HG03432 (cell line): ENCODE measurements at regions not wholly inside any gene's neighbourhood (a gene's known extent, or its start where the extent isn't known, plus 50 kb on each side); places are given as distances from the start of the nearest gene placed in this dataset.

ENCODE experiments used
- ATAC-seq: cut with Tn5 transposase; IDR thresholded peaks from one replicate; pipeline ENCODE4 v1.9.1; 2021; ENCODE audit warnings: mild to moderate bottlenecking, moderate library complexity; ENCODE audit not compliant: unreplicated experiment

- ATAC-seq, result no peak
These were observed 131.9 kb upstream of the STAC start for GRCh38 chr3:36248374-36248773.

- ATAC-seq, result no peak
These were observed 130.1 kb upstream of the STAC start for GRCh38 chr3:36250191-36250590.

- ATAC-seq, result no peak
These were observed 123.0 kb upstream of the STAC start for GRCh38 chr3:36257158-36257852.

GRCh38 chr3:36258421-36258820, 121.9 kb upstream of the STAC start:
- ATAC-seq, result no peak

- no peak for ATAC-seq
These were observed 120.7 kb upstream of the STAC start for GRCh38 chr3:36259580-36259979.

GRCh38 chr3:36269274-36269673, 111.0 kb upstream of the STAC start:
- ATAC-seq, result no peak

- ATAC-seq, result no peak
These were observed 97.5 kb upstream of the STAC start for GRCh38 chr3:36282766-36283165.

GRCh38 chr3:36295296-36295695, 85.0 kb upstream of the STAC start:
- ATAC-seq, result no peak

- ATAC-seq, result no peak
These were observed 83.1 kb upstream of the STAC start for GRCh38 chr3:36297195-36297594.

GRCh38 chr3:36298188-36298587, 82.1 kb upstream of the STAC start:
- no peak for ATAC-seq

- no peak for ATAC-seq
These were observed 78.2 kb upstream of the STAC start for GRCh38 chr3:36302158-36302509.

- ATAC-seq, result no peak
These were observed 77.7 kb upstream of the STAC start for GRCh38 chr3:36302626-36303025.

- no peak for ATAC-seq
These were observed 77.0 kb upstream of the STAC start for GRCh38 chr3:36303286-36303685.

- no peak for ATAC-seq
These were observed 74.3 kb upstream of the STAC start for GRCh38 chr3:36305929-36306520.

GRCh38 chr3:36309092-36309491, 71.2 kb upstream of the STAC start:
- no peak for ATAC-seq

- ATAC-seq, result no peak
These were observed 68.0 kb upstream of the STAC start for GRCh38 chr3:36312351-36312750.

- ATAC-seq, result peak; percentile 75
These were observed 62.4 kb upstream of the STAC start for GRCh38 chr3:36317915-36318314.

GRCh38 chr3:36318621-36319200, 61.6 kb upstream of the STAC start:
- ATAC-seq, result no peak

GRCh38 chr3:36319680-36320079, 60.6 kb upstream of the STAC start:
- no peak for ATAC-seq
